BJ (cell line): ENCODE measurements at regions not wholly inside any gene's neighbourhood (a gene's known extent, or its start where the extent isn't known, plus 50 kb on each side); places are given as distances from the start of the nearest gene placed in this dataset.

Source experiments
- CTCF ChIA-PET: fragments of 350-600 bp; formaldehyde crosslinking; extraction: SDS; loops from one replicate; lab custom pipeline; 2021; ENCODE audit warnings: antibody characterized with exemption, inconsistent platforms; lab: Yijun Ruan, JAX
- POLR2A ChIA-PET: fragments of 300-600 bp; sonication (Branson Sonifier 250); formaldehyde crosslinking; extraction: SDS; loops from one replicate; lab custom pipeline; 2021; ENCODE audit warnings: antibody characterized with exemption; lab: Charles Lee
- DNase-seq: peaks from one replicate; pipeline ENCODE4 v3.0.0-alpha.2; 2011; ENCODE audit warnings: low read depth
- H3K27me3 ChIP-seq: 2 replicates; pipeline ENCODE4 v1.6.0; 2011; ENCODE audit warnings: low read length; ENCODE audit not compliant: control insufficient read depth, insufficient read depth
- H3K36me3 ChIP-seq: 2 replicates; pipeline ENCODE4 v1.5.1; 2011; ENCODE audit warnings: low read length; ENCODE audit not compliant: control insufficient read depth, insufficient read depth
- H3K4me3 ChIP-seq: 2 replicates; pipeline ENCODE4 v1.5.1; 2011; ENCODE audit warnings: low read depth, mild to moderate bottlenecking, control low read depth, low read length
- TF ChIP-seq, protein P1 (sequence below): IDR thresholded peaks from 2 replicates; pipeline ENCODE4 v1.5.1; 2011; ENCODE audit warnings: low read depth, mild to moderate bottlenecking, control low read depth, inconsistent platforms, low read length, moderate library complexity; ENCODE audit not compliant: insufficient read depth

DNA sequence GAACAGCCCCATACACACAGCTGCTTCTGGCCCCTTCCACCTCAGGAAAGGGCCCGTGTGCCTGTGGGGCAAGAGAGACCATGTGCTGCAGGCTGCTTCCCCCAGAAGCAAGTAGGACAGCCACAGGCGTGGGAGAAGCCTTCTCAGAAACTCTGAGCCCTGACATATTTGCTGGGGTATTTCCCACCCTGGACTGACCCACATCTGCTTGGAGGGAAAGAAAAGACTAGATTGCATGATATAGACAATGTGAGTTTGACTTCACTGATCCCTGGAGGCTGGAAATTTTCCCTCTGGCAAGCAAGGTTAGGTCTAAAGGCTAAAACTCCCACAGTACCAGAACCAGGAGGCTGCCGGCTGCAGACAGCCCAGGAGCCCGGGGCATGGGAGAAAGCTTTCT lies 213.3 kb upstream of the SSTR4 start:
- POLR2A ChIA-PET: no interaction called here

GRCh38 chr20:22823119-22823518 lies 212.0 kb upstream of the SSTR4 start:
- H3K27me3 ChIP-seq: no peaks in the 10 kb centered on the region
- CTCF ChIA-PET: interaction anchor here (1.1 kb wide), 1 partner anchor 18 kb away, joined by 4 read pairs; no protein-coding TSS in a partner anchor
- no peak overlapping the region for H3K4me3 ChIP-seq
- no peak for DNase-seq
- H3K36me3 ChIP-seq: no peaks in the 10 kb centered on the region
- POLR2A ChIA-PET: no interaction called here
- TF ChIP-seq, protein P1, sequence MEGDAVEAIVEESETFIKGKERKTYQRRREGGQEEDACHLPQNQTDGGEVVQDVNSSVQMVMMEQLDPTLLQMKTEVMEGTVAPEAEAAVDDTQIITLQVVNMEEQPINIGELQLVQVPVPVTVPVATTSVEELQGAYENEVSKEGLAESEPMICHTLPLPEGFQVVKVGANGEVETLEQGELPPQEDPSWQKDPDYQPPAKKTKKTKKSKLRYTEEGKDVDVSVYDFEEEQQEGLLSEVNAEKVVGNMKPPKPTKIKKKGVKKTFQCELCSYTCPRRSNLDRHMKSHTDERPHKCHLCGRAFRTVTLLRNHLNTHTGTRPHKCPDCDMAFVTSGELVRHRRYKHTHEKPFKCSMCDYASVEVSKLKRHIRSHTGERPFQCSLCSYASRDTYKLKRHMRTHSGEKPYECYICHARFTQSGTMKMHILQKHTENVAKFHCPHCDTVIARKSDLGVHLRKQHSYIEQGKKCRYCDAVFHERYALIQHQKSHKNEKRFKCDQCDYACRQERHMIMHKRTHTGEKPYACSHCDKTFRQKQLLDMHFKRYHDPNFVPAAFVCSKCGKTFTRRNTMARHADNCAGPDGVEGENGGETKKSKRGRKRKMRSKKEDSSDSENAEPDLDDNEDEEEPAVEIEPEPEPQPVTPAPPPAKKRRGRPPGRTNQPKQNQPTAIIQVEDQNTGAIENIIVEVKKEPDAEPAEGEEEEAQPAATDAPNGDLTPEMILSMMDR: no peak

More for the DNA sequence above, 213.3 kb upstream of the SSTR4 start:
- TF ChIP-seq, protein P1: no peak
- CTCF ChIA-PET: no interaction called here
- no peak for DNase-seq
- Histone ChIP-seq H3K27me3 (no peaks in the 10 kb centered on the region), H3K36me3 (no peaks in the 10 kb centered on the region), H3K4me3 (no peak overlapping the region)

DNA sequence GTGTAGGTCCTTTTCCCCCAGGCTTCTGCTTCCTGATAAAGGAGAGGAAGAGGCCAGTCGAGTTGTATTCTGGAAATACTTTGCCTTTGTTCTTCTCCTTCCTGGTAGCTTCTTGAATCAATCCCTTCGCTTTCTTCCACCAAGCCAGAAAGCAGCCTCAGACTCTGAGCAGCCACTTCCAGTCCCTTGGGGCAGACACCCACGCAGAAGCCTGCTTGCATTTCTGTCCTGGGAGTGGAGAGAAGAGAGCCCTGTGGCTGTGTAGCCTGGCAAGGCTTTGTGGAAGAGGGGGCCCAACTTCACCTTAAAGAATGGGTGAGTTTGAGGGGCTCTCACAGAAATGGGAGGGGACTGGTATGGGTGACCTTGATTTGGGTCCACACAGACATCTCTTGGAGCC lies 211.0 kb upstream of the SSTR4 start:
- Histone ChIP-seq H3K4me3 (no peak overlapping the region), H3K27me3 (no peaks in the 10 kb centered on the region), H3K36me3 (no peaks in the 10 kb centered on the region)
- DNase-seq: no peak
- ChIA-PET CTCF (no interaction called here), POLR2A (no interaction called here)
- TF ChIP-seq, protein P1: no peak

- Histone ChIP-seq H3K36me3 (no peaks in the 10 kb centered on the region), H3K4me3 (no peak overlapping the region), H3K27me3 (no peaks in the 10 kb centered on the region)
- no peak for DNase-seq
- TF ChIP-seq, protein P1: no peak
- ChIA-PET CTCF (no interaction called here), POLR2A (no interaction called here)
These were observed 210.0 kb upstream of the SSTR4 start for GRCh38 chr20:22825076-22825475.

- ChIA-PET POLR2A (no interaction called here), CTCF (no interaction called here)
- TF ChIP-seq, protein P1: no peak
These were observed 209.6 kb upstream of the SSTR4 start for GRCh38 chr20:22825546-22825945.

More at GRCh38 chr20:22825546-22825945, 209.6 kb upstream of the SSTR4 start:
- H3K4me3 ChIP-seq: no peak overlapping the region
- no peak for DNase-seq
- no peaks in the 10 kb centered on the region for H3K27me3 ChIP-seq
- H3K36me3 ChIP-seq: no peaks in the 10 kb centered on the region
